ENCODE measurements at regions not wholly inside any gene's neighbourhood (a gene's known extent, or its start where the extent isn't known, plus 50 kb on each side); places are given as distances from the start of the nearest gene placed in this dataset.

- H3K4ac ChIP-seq (ENCODE audit: low read depth, low read length), result no peak overlapping the region
- peaks cover 6% of the 10 kb centered on the region for H3K9me3 ChIP-seq (ENCODE audit: control insufficient read depth, low read depth, low read length)
- no peaks in the 10 kb centered on the region for H3K23me2 ChIP-seq (ENCODE audit: insufficient read length, low read depth, low read length, poor library complexity, severe bottlenecking)
Measured at GRCh38 chrX:147378767-147379166, 533.0 kb upstream of the FMR1 start.

More at GRCh38 chrX:147378767-147379166, 533.0 kb upstream of the FMR1 start:
- Histone ChIP-seq H4K91ac (ENCODE audit: insufficient read length, low read depth, low read length) (no peak overlapping the region), H3K23ac (ENCODE audit: insufficient read length, low read depth, low read length) (no peak overlapping the region), H2BK15ac (ENCODE audit: low read depth, low read length) (no peak overlapping the region), H2AFZ (ENCODE audit: low read length) (no peak overlapping the region), H3K4me1 (ENCODE audit: insufficient read depth, low read length) (no peaks in the 10 kb centered on the region; the same call in 1 of the 2 replicates), H3K4me2 (ENCODE audit: insufficient read depth, insufficient read length, low read length) (no peak overlapping the region), H2BK5ac (ENCODE audit: insufficient read length, low read length) (no peak overlapping the region), H3K9ac (ENCODE audit: extremely low read depth, insufficient read length, low read length) (no peak overlapping the region), H2BK120ac (ENCODE audit: low read depth, low read length, poor library complexity, severe bottlenecking) (no peak overlapping the region), H3T11ph (ENCODE audit: low read length) (no peak overlapping the region), H3K18ac (ENCODE audit: insufficient read length, low read depth, low read length) (no peak overlapping the region), H3K14ac (ENCODE audit: insufficient read depth, low read length) (no peak overlapping the region), H4K8ac (replicated peaks; ENCODE audit: insufficient read length, low read depth, low read length) (no peak overlapping the region), H2BK20ac (ENCODE audit: low read depth, low read length, poor library complexity, severe bottlenecking) (no peak overlapping the region), H3K79me1 (ENCODE audit: insufficient read depth, low read depth, low read length, poor library complexity, severe bottlenecking) (no peaks in the 10 kb centered on the region), H3K79me2 (ENCODE audit: insufficient read depth, low read length) (no peaks in the 10 kb centered on the region), H2AK5ac (ENCODE audit: insufficient read length, low read length) (no peak overlapping the region), H4K5ac (ENCODE audit: insufficient read length, low read depth, low read length) (no peak overlapping the region), H3K27me3 (ENCODE audit: insufficient read depth, low read length) (no peaks in the 10 kb centered on the region), H2BK12ac (ENCODE audit: insufficient read length, low read depth, low read length) (no peak overlapping the region), H3K27ac (ENCODE audit: insufficient read length, low read depth, low read length) (no peak overlapping the region), H3K56ac (ENCODE audit: insufficient read length, low read depth, low read length) (no peak overlapping the region), H4K20me1 (ENCODE audit: control insufficient read depth, insufficient read depth, insufficient read length) (no peaks in the 10 kb centered on the region)
- Mint-ChIP-seq H3K36me3 (ENCODE audit: insufficient read depth in 1 of 3, low read depth in 3 of 3) (no peaks in the 10 kb centered on the region; a peak in 1 of 7 replicates), H3K27me3 (ENCODE audit: low read depth) (no peaks in the 10 kb centered on the region; the same call in none of the 2 replicates), H3K4me3 (no peak overlapping the region), H3K9me3 (peaks cover 52 to 62% of the 10 kb centered on the region in 2 experiments), H3K27ac (no peak overlapping the region), H3K4me1 (peaks cover 15 to 19% of the 10 kb centered on the region in 2 experiments)
- no peak for DNase-seq
- no CpG with 5 or more reads among the region's 5 CpGs for WGBS (ENCODE audit: extremely low coverage, insufficient read length, low lambda C conversion rate)
- TF ChIP-seq CTCF (conservative IDR thresholded peaks at IDR 0.05), result no peak

Data from H9 (cell line).